Endothelial cell of umbilical vein (primary cell): ENCODE measurements at regions not wholly inside any gene's neighbourhood (a gene's known extent, or its start where the extent isn't known, plus 50 kb on each side); places are given as distances from the start of the nearest gene placed in this dataset.

Source experiments
- BruUV-seq: library from RNA; stranded (reverse); fragments of 400-500 nt; replicated peaks from 2 replicates; lab custom pipeline; 2021; lab: Mats Ljungman, UMichigan
- CTCF ChIA-PET: fragments of 300-600, 350-600 bp; sonication (Branson Sonifier 250); formaldehyde crosslinking; loops from one replicate; lab custom pipeline; 2021; ENCODE audit warnings: antibody characterized with exemption, inconsistent platforms; lab: Charles Lee
- POLR2A ChIA-PET: fragments of 300-600, 350-600 bp; sonication (Branson Sonifier 250); formaldehyde crosslinking; loops from one replicate; lab custom pipeline; 2021; ENCODE audit warnings: antibody characterized with exemption, inconsistent platforms; lab: Charles Lee
- DNase-seq: peaks from one replicate; pipeline ENCODE4 v3.0.0-alpha.2; 2011; ENCODE audit warnings: low read depth, low spot score
- FAIRE-seq: peaks from 2 replicates; lab custom pipeline; 2011; peaks lifted over from hg19 to GRCh38; lab: Jason Lieb, UNC
- H2AFZ ChIP-seq: 2 replicates; pipeline ENCODE4 v1.6.0; 2012; ENCODE audit warnings: low read depth, low read length, control low read depth, inconsistent platforms
- H3K27ac ChIP-seq: 2 replicates; pipeline ENCODE4 v1.5.1; 2011; ENCODE audit warnings: low read depth, mild to moderate bottlenecking, control low read depth, low read length, moderate library complexity; ENCODE audit not compliant: insufficient read depth
- H3K27me3 ChIP-seq, 2 experiments: 2 replicates each; pipeline versions ENCODE4 v1.6.0 to v1.6.1; 2011; ENCODE audit warnings: low read length in 2 of 2, mixed read lengths in 1 of 2; ENCODE audit not compliant: control insufficient read depth in 2 of 2, insufficient read depth in 2 of 2
- H3K36me3 ChIP-seq, 2 experiments: 2 replicates in 1 of 2; 3 replicates in 1 of 2; pipeline ENCODE4 v1.5.1; 2011; ENCODE audit warnings: low read length in 2 of 2, mild to moderate bottlenecking in 1 of 2, moderate library complexity in 1 of 2; ENCODE audit not compliant: control insufficient read depth in 2 of 2, insufficient read depth in 2 of 2; ENCODE audit errors: extremely low read depth in 1 of 2
- H3K4me1 ChIP-seq: 3 replicates; pipeline ENCODE4 v1.5.1; 2011; ENCODE audit warnings: mild to moderate bottlenecking, low read length; ENCODE audit not compliant: control insufficient read depth, insufficient read depth; ENCODE audit errors: extremely low read depth
- H3K4me2 ChIP-seq: 2 replicates; pipeline ENCODE4 v1.6.1; 2011; ENCODE audit warnings: low read length, control low read depth, mixed read lengths; ENCODE audit not compliant: insufficient read depth
- H3K4me3 ChIP-seq, 3 experiments: fragments of 200-600 bp in 1 of 3; sonication (generic), shearing (Covaris generic) in 1 of 3; replicated peaks in 1 of 3; 2 replicates each; pipeline ENCODE4 v1.5.1; 2011 to 2016; ENCODE audit warnings: control low read depth in 3 of 3, low read length in 3 of 3, mild to moderate bottlenecking in 2 of 3, inconsistent platforms in 1 of 3, low read depth in 1 of 3, moderate library complexity in 1 of 3; ENCODE audit not compliant: insufficient read depth in 1 of 3
- H3K79me2 ChIP-seq: 2 replicates; pipeline ENCODE4 v1.6.0; 2012; ENCODE audit warnings: low read length, inconsistent platforms; ENCODE audit not compliant: control insufficient read depth, insufficient read depth
- H3K9ac ChIP-seq: replicated peaks from 2 replicates; pipeline ENCODE3; 2011; ENCODE audit warnings: low read length, control low read depth; ENCODE audit not compliant: insufficient read depth; ENCODE audit errors: extremely low read depth
- H3K9me1 ChIP-seq: replicated peaks from 3 replicates; pipeline ENCODE4 v1.6.0; 2011; ENCODE audit warnings: mild to moderate bottlenecking, low read length; ENCODE audit not compliant: control insufficient read depth, insufficient read depth; ENCODE audit errors: extremely low read depth
- H3K9me3 ChIP-seq: replicated peaks from 2 replicates; pipeline ENCODE4 v1.5.1; 2012; ENCODE audit warnings: low read length, inconsistent platforms; ENCODE audit not compliant: control insufficient read depth, insufficient read depth
- H4K20me1 ChIP-seq: replicated peaks from 2 replicates; pipeline ENCODE3; 2011; ENCODE audit warnings: mild to moderate bottlenecking, low read length; ENCODE audit not compliant: control insufficient read depth, insufficient read depth; ENCODE audit errors: extremely low read depth
- FOS ChIP-seq: IDR thresholded peaks from 2 replicates; pipeline ENCODE4 v1.6.1; 2011; ENCODE audit warnings: mild to moderate bottlenecking, low read length, moderate library complexity, borderline replicate concordance; ENCODE audit not compliant: insufficient read depth
- GATA2 ChIP-seq: IDR thresholded peaks from 2 replicates; pipeline ENCODE4 v1.7.0; 2011; ENCODE audit warnings: low read depth, mild to moderate bottlenecking, moderate library complexity, mixed read lengths, low read length; ENCODE audit not compliant: insufficient read length, insufficient read depth
- JUN ChIP-seq: IDR thresholded peaks from 2 replicates; pipeline ENCODE4 v1.6.1; 2011; ENCODE audit warnings: borderline replicate concordance, low read depth; ENCODE audit not compliant: insufficient read length, insufficient read depth
- MYC ChIP-seq: IDR thresholded peaks from one replicate; pipeline ENCODE4 v1.6.1; 2011; ENCODE audit warnings: mild to moderate bottlenecking, low read depth, low read length
- POLR2A ChIP-seq: IDR thresholded peaks from 2 replicates; pipeline ENCODE4 v1.6.1; 2012; ENCODE audit warnings: low read depth, mild to moderate bottlenecking, control low read depth, low read length
- POLR2AphosphoS5 ChIP-seq: IDR thresholded peaks from 2 replicates; pipeline ENCODE4 v1.6.1; 2012; ENCODE audit warnings: low read depth, mild to moderate bottlenecking, control low read depth, low read length, moderate library complexity; ENCODE audit not compliant: insufficient read depth
- dilution Hi-C: fragments of 300-500 bp; cut with MboI; formaldehyde crosslinking; loops from one replicate; pipeline ENCODE4 v1.15.0; 2019; ENCODE audit warnings: low sequenced_read_pairs; ENCODE audit not compliant: extremely low pct_ligation_motif_present
- intact Hi-C: fragments of 100-400 bp; cut with micrococcal nuclease; formaldehyde crosslinking; loops from one replicate; pipeline ENCODE4 v1.10.0; 2022
- TF ChIP-seq, protein P1 (sequence below): IDR thresholded peaks from 2 replicates; pipeline ENCODE4 v1.6.1; 2011; ENCODE audit not compliant: insufficient read depth, insufficient read length

DNA sequence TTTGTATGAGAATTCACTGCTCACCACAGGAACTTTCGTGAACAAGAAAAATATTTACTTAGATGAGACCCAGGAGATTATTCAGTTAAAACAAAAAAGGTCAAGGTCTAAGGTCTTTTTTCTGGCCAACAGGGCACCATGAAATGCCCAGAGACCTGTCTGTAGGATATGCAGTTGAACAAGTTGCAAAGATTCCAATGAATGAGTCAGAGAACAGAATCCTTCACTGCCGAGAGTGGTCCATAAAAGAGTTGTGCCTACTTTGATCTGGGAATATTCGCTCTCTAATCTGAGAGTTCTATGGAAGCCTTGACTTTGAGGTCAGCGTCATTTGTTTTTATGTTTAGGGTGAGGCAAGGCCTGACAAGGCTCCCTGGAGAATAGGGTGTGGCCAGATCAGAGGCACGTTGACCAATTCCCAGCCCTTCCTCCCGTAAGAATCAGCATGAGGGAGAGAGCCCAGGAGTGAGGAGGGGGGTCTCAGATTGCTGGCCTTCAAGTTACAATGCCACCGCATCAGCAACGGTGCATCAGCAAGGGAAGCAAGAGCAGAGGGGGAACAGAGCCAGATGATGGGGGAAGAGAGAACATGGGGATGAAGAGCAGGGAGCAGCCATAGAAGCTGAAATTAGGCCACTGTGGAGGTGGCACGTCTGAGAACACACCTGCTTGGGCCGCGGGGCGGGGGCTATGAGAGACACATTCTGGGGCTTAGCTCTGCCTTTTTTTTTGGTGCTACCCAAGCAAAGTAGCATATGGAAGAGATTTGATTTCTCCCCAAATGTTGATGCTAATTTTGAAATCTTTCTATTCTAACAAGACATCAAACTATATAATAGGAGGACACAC is 206.4 kb upstream of the RAB4A start:
- H3K4me2 ChIP-seq: no peak overlapping the region
- peaks cover 2% of the 10 kb centered on the region for H3K4me1 ChIP-seq
- H3K4me3 ChIP-seq: no peak overlapping the region
- FAIRE-seq (no peak), DNase-seq (no peak)
- H4K20me1 ChIP-seq: no peaks in the 10 kb centered on the region
- TF ChIP-seq JUN (no peak), FOS (no peak), MYC (no peak)
- TF ChIP-seq, protein P1, sequence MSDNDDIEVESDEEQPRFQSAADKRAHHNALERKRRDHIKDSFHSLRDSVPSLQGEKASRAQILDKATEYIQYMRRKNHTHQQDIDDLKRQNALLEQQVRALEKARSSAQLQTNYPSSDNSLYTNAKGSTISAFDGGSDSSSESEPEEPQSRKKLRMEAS: no peak
- no peaks in the 10 kb centered on the region for H3K9me1 ChIP-seq
- POLR2A ChIA-PET: no interaction called here
- no peak overlapping the region for H3K9ac ChIP-seq
- H3K79me2 ChIP-seq: no peaks in the 10 kb centered on the region
- CTCF ChIA-PET: no interaction called here
- no peaks in the 10 kb centered on the region for H3K36me3 ChIP-seq
- dilution Hi-C loops: no loop called here
- H3K27me3 ChIP-seq: no peaks in the 10 kb centered on the region
- H3K27ac ChIP-seq: no peak overlapping the region
- intact Hi-C loops: no loop called here
- H3K9me3 ChIP-seq: no peaks in the 10 kb centered on the region
- no TSS peak for BruUV-seq
- H2AFZ ChIP-seq: no peak overlapping the region

GRCh38 chr1:229065613-229066012 is 205.3 kb upstream of the RAB4A start:
- Histone ChIP-seq H3K27me3 (no peaks in the 10 kb centered on the region), H3K9ac (no peak overlapping the region), H3K4me1 (no peaks in the 10 kb centered on the region), H3K9me1 (no peaks in the 10 kb centered on the region), H3K9me3 (no peaks in the 10 kb centered on the region), H2AFZ (no peak overlapping the region), H3K27ac (no peak overlapping the region), H3K36me3 (no peaks in the 10 kb centered on the region), H4K20me1 (no peaks in the 10 kb centered on the region), H3K4me3 (no peak overlapping the region), H3K79me2 (no peaks in the 10 kb centered on the region), H3K4me2 (no peak overlapping the region)
- DNase-seq: no peak
- BruUV-seq: no TSS peak
- POLR2A ChIA-PET: no interaction called here
- TF ChIP-seq POLR2A: no peak
- TF ChIP-seq GATA2: no peak
- no peak for TF ChIP-seq POLR2AphosphoS5
- intact Hi-C loops (no loop called here), dilution Hi-C loops (no loop called here)
- CTCF ChIA-PET: no interaction called here
- FAIRE-seq: no peak
